K562 (cell line): ENCODE measurements at regions not wholly inside any gene's neighbourhood (a gene's known extent, or its start where the extent isn't known, plus 50 kb on each side); places are given as distances from the start of the nearest gene placed in this dataset.

Source experiments
- DLX4 ChIP-seq: fragments of 250-450 bp; sonication (Bioruptor Pico); IDR thresholded peaks from 2 replicates; pipeline ENCODE4 v1.6.1; 2021; ENCODE audit warnings: mild to moderate bottlenecking
- NCOA2 ChIP-seq, 2 experiments: fragments of 450-650 bp; IDR thresholded peaks; 2 replicates each; pipeline ENCODE4 v1.6.1; 2018; ENCODE audit warnings: mild to moderate bottlenecking in 2 of 2, moderate library complexity in 1 of 2; ENCODE audit not compliant: partially characterized antibody in 2 of 2
- ZNF780A ChIP-seq: fragments of 250-450 bp; sonication (Bioruptor Pico); IDR thresholded peaks from 2 replicates; pipeline ENCODE4 v1.5.0; 2021; ENCODE audit warnings: mild to moderate bottlenecking
- TF ChIP-seq, protein P1 (sequence below), 3 experiments: IDR thresholded peaks in 2 of 3; conservative IDR thresholded peaks in 1 of 3; 2 replicates each; pipeline ENCODE4 v1.5.1; 2011 to 2012; ENCODE audit warnings: low read length in 3 of 3, mild to moderate bottlenecking in 3 of 3, control low read depth in 2 of 3, improper control_type of control experiment in 1 of 3, inconsistent platforms in 1 of 3, low read depth in 1 of 3, mixed read lengths in 1 of 3, moderate library complexity in 1 of 3; ENCODE audit not compliant: insufficient read depth in 2 of 3
- TF ChIP-seq, protein P2 (sequence below): fragments of 250-450 bp; sonication (Bioruptor Pico); IDR thresholded peaks from 2 replicates; pipeline ENCODE4 v1.4.0; 2020; ENCODE audit warnings: borderline replicate concordance
- TF ChIP-seq, protein P3 (sequence below): sonication (generic); formaldehyde crosslinking; IDR thresholded peaks from 2 replicates; pipeline ENCODE4 v1.8.0; 2022; ENCODE audit warnings: missing genetic modification reagents, mild to moderate bottlenecking, borderline replicate concordance

DNA sequence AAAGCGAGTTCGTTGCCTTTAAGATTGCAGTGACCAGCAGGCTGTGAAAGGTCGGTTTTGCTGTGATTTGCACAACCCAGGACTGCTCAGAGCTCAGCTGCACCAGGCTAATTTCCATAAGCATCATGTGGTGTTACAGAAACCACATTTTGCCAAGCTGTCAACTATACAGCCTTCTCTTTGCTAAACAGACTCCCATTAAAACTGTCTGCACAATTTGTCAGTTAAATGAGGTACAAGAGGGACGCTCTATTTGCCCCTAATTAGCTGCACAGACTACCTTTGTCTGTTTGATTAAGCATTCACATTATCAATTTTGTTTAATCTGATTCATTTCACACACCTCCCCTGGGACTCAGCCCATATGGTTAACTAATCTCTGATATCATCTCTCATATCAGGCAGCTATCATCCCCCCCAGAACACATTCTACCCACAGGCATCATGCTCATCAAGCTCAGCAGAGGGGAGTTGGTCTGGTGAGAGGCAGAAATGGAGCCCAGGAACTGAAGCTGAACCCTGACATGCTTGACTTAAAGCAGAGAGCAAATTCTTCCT, 62.1 kb downstream of the OLIG3 start (continued):
- TF ChIP-seq NCOA2 (IDR thresholded peaks at IDR 0.05; ENCODE audit: partially characterized antibody in 2 of 2) (no peak), DLX4 (no peak), ZNF780A (CRISPR knock-in tag) (no peak)
- TF ChIP-seq, protein P1, sequence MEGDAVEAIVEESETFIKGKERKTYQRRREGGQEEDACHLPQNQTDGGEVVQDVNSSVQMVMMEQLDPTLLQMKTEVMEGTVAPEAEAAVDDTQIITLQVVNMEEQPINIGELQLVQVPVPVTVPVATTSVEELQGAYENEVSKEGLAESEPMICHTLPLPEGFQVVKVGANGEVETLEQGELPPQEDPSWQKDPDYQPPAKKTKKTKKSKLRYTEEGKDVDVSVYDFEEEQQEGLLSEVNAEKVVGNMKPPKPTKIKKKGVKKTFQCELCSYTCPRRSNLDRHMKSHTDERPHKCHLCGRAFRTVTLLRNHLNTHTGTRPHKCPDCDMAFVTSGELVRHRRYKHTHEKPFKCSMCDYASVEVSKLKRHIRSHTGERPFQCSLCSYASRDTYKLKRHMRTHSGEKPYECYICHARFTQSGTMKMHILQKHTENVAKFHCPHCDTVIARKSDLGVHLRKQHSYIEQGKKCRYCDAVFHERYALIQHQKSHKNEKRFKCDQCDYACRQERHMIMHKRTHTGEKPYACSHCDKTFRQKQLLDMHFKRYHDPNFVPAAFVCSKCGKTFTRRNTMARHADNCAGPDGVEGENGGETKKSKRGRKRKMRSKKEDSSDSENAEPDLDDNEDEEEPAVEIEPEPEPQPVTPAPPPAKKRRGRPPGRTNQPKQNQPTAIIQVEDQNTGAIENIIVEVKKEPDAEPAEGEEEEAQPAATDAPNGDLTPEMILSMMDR (IDR thresholded peaks at IDR 0.05 in 2 of 3, conservative IDR thresholded peaks at IDR 0.05 in 1 of 3; ENCODE audit: insufficient read depth in 2 of 3, low read depth in 1 of 3, low read length in 3 of 3): no peak
- TF ChIP-seq, protein P2, sequence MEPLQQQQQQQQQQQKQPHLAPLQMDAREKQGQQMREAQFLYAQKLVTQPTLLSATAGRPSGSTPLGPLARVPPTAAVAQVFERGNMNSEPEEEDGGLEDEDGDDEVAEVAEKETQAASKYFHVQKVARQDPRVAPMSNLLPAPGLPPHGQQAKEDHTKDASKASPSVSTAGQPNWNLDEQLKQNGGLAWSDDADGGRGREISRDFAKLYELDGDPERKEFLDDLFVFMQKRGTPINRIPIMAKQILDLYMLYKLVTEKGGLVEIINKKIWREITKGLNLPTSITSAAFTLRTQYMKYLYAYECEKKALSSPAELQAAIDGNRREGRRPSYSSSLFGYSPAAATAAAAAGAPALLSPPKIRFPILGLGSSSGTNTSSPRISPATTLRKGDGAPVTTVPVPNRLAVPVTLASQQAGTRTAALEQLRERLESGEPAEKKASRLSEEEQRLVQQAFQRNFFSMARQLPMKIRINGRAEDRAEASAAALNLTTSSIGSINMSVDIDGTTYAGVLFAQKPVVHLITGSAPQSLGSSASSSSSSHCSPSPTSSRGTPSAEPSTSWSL (CRISPR knock-in tag): no peak
- TF ChIP-seq, protein P3, sequence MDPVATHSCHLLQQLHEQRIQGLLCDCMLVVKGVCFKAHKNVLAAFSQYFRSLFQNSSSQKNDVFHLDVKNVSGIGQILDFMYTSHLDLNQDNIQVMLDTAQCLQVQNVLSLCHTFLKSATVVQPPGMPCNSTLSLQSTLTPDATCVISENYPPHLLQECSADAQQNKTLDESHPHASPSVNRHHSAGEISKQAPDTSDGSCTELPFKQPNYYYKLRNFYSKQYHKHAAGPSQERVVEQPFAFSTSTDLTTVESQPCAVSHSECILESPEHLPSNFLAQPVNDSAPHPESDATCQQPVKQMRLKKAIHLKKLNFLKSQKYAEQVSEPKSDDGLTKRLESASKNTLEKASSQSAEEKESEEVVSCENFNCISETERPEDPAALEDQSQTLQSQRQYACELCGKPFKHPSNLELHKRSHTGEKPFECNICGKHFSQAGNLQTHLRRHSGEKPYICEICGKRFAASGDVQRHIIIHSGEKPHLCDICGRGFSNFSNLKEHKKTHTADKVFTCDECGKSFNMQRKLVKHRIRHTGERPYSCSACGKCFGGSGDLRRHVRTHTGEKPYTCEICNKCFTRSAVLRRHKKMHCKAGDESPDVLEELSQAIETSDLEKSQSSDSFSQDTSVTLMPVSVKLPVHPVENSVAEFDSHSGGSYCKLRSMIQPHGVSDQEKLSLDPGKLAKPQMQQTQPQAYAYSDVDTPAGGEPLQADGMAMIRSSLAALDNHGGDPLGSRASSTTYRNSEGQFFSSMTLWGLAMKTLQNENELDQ (CRISPR knock-in tag): no peak
